Neural cell (in vitro differentiated cells): ENCODE measurements at regions not wholly inside any gene's neighbourhood (a gene's known extent, or its start where the extent isn't known, plus 50 kb on each side); places are given as distances from the start of the nearest gene placed in this dataset.

ENCODE experiments used
- H2AFZ ChIP-seq: fragments of 200-600, 300-800 bp; sonication (generic), shearing (Covaris generic); 2 replicates; pipeline ENCODE4 v1.6.0; 2014; ENCODE audit warnings: low read depth, mild to moderate bottlenecking, antibody characterized with exemption, low read length, moderate library complexity
- H3F3A ChIP-seq: fragments of 200-600 bp; shearing (Covaris generic); 2 replicates; pipeline ENCODE4 v1.6.1; 2016; ENCODE audit warnings: mild to moderate bottlenecking, moderate library complexity, mixed read lengths, antibody characterized with exemption, low read length; ENCODE audit not compliant: insufficient read depth, poor library complexity, severe bottlenecking
- H3K27ac ChIP-seq: fragments of 200-600, 300-800 bp; sonication (generic), shearing (Covaris generic); 2 replicates; pipeline ENCODE4 v1.5.1; 2014; ENCODE audit warnings: mild to moderate bottlenecking, low read length, moderate library complexity
- H3K27me3 ChIP-seq: fragments of 300-800, 200-600 bp; sonication (generic), shearing (Covaris generic); 2 replicates; pipeline ENCODE4 v1.6.0; 2014; ENCODE audit warnings: mild to moderate bottlenecking, low read depth, low read length, moderate library complexity; ENCODE audit not compliant: insufficient read depth
- H3K36me3 ChIP-seq: fragments of 300-800, 200-600 bp; sonication (generic), shearing (Covaris generic); 2 replicates; pipeline ENCODE4 v1.5.1; 2014; ENCODE audit warnings: mild to moderate bottlenecking, antibody characterized with exemption, low read length, moderate library complexity; ENCODE audit not compliant: insufficient read depth
- H3K4me2 ChIP-seq: fragments of 300-800, 200-600 bp; sonication (generic), shearing (Covaris generic); 2 replicates; pipeline ENCODE4 v1.6.0; 2014; ENCODE audit warnings: mild to moderate bottlenecking, low read length
- H3K4me3 ChIP-seq: fragments of 300-800, 200-600 bp; sonication (generic), shearing (Covaris generic); 2 replicates; pipeline ENCODE4 v1.5.1; 2014; ENCODE audit warnings: mild to moderate bottlenecking, low read length, moderate library complexity
- H3K79me2 ChIP-seq: fragments of 200-600 bp; shearing (Covaris generic); replicated peaks from 2 replicates; pipeline ENCODE4 v1.6.0; 2014; ENCODE audit warnings: mild to moderate bottlenecking, low read length, moderate library complexity; ENCODE audit not compliant: insufficient read depth
- H3K9ac ChIP-seq: fragments of 300-800, 200-600 bp; sonication (generic), shearing (Covaris generic); 2 replicates; pipeline ENCODE4 v1.6.1; 2016; ENCODE audit warnings: mild to moderate bottlenecking, low read length, mixed read lengths
- H3K9me2 ChIP-seq: fragments of 200-600 bp; shearing (Covaris generic); 2 replicates; pipeline ENCODE4 v1.6.1; 2016; ENCODE audit warnings: mild to moderate bottlenecking, low read length, mixed read lengths; ENCODE audit not compliant: insufficient read depth
- H3K9me3 ChIP-seq: fragments of 200-600, 300-800 bp; sonication (generic), shearing (Covaris generic); 2 replicates; pipeline ENCODE4 v1.6.1; 2016; ENCODE audit warnings: mild to moderate bottlenecking, mixed run types, low read length, moderate library complexity, mixed read lengths
- H4K20me1 ChIP-seq: fragments of 200-600 bp; shearing (Covaris generic); 2 replicates; pipeline ENCODE4 v1.6.1; 2016; ENCODE audit warnings: mild to moderate bottlenecking, mixed run types; ENCODE audit not compliant: insufficient read depth
- CTCF ChIP-seq: fragments of 450-650 bp; IDR thresholded peaks from 2 replicates; pipeline ENCODE4 v1.5.1; 2014; ENCODE audit warnings: antibody characterized with exemption, mild to moderate bottlenecking, moderate library complexity; ENCODE audit not compliant: poor library complexity, severe bottlenecking
- EP300 ChIP-seq: fragments of 450-650 bp; conservative IDR thresholded peaks from 2 replicates; pipeline ENCODE4 v1.6.1; 2014; ENCODE audit warnings: antibody characterized with exemption, mild to moderate bottlenecking, moderate library complexity; ENCODE audit not compliant: poor library complexity, severe bottlenecking
- EZH2 ChIP-seq: fragments of 200-600, 300-800 bp; shearing (Covaris generic), sonication (generic); IDR thresholded peaks from 2 replicates; pipeline ENCODE4 v1.6.1; 2014; ENCODE audit warnings: antibody characterized with exemption, low read length, borderline replicate concordance, mild to moderate bottlenecking; ENCODE audit not compliant: insufficient read depth, poor library complexity, severe bottlenecking
- MXI1 ChIP-seq: fragments of 450-650 bp; conservative IDR thresholded peaks from 2 replicates; pipeline ENCODE4 v1.6.1; 2014; ENCODE audit warnings: antibody characterized with exemption, mild to moderate bottlenecking; ENCODE audit not compliant: poor library complexity, severe bottlenecking
- POLR2AphosphoS5 ChIP-seq: IDR thresholded peaks from 2 replicates; pipeline ENCODE4 v1.6.1; 2012
- RAD21 ChIP-seq: fragments of 450-650 bp; conservative IDR thresholded peaks from 2 replicates; pipeline ENCODE4 v1.6.1; 2014; ENCODE audit warnings: antibody characterized with exemption, mild to moderate bottlenecking, moderate library complexity
- REST ChIP-seq: IDR thresholded peaks from 2 replicates; pipeline ENCODE4 v1.6.1; 2012; ENCODE audit warnings: borderline replicate concordance
- SMC3 ChIP-seq: fragments of 450-650 bp; conservative IDR thresholded peaks from 2 replicates; pipeline ENCODE4 v1.6.1; 2014; ENCODE audit warnings: antibody characterized with exemption, mild to moderate bottlenecking, moderate library complexity; ENCODE audit not compliant: poor library complexity
- TAF1 ChIP-seq: IDR thresholded peaks from 2 replicates; pipeline ENCODE4 v1.6.1; 2012; ENCODE audit warnings: low read depth

DNA sequence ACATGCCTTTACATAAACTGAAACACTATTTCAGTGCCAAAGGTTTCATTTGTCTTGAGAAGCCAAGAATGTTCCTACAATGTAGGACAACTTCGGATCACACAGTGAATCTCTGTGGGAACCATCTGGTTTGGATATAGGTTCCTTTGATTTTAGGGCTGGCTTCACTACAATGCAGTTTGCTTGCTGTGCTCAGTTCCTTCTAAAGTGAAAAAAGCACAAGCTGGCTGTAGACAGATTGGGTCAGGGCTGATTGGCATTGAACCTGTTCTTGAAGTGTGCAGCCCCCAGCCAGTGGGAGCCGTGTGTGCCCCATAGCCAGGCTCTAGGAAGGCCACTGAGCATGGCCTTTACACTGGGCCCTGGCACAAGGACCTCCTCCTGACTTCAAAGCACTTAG, 167.9 kb upstream of the HNRNPA3 start:
- H3K79me2 ChIP-seq: no peaks in the 10 kb centered on the region
- no peak overlapping the region for H3K4me3 ChIP-seq
- H3K9me2 ChIP-seq: no peaks in the 10 kb centered on the region
- no peaks in the 10 kb centered on the region for H3F3A ChIP-seq
- no peaks in the 10 kb centered on the region for H3K27me3 ChIP-seq
- TF ChIP-seq TAF1 (no peak), RAD21 (no peak), EP300 (no peak), REST (no peak), POLR2AphosphoS5 (no peak), CTCF (no peak), MXI1 (no peak), SMC3 (no peak), EZH2 (no peak)
- no peak overlapping the region for H3K27ac ChIP-seq
- no peak overlapping the region for H2AFZ ChIP-seq
- no peaks in the 10 kb centered on the region for H3K36me3 ChIP-seq
- no peak overlapping the region for H3K9ac ChIP-seq
- no peaks in the 10 kb centered on the region for H4K20me1 ChIP-seq
- no peak overlapping the region for H3K4me2 ChIP-seq
- no peaks in the 10 kb centered on the region for H3K9me3 ChIP-seq

DNA sequence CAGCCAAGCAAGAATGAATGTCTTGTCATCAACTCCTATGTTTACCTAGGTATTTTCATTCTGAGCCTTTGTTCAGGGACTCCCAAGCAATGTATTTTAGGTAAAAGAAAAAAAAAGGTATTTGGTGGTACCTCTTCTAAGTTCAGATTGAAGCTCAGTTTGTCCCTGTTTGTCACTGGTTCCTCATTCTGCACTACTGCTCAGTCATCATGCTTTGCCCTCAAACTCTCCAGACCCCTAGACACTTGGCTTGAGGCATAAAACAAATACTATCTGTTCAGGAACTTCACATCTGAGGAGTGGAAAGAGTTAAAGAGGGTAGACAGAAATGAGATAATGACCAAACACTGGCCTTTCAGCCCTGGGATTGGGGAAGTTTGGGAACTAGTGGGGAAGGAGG, 163.6 kb upstream of the HNRNPA3 start:
- H2AFZ ChIP-seq: no peak overlapping the region
- no peaks in the 10 kb centered on the region for H3K27me3 ChIP-seq
- H3K9me2 ChIP-seq: no peaks in the 10 kb centered on the region
- TF ChIP-seq POLR2AphosphoS5 (no peak), TAF1 (no peak), REST (no peak), CTCF (no peak), SMC3 (no peak), RAD21 (no peak), EP300 (no peak), MXI1 (no peak), EZH2 (no peak)
- H3K79me2 ChIP-seq: no peaks in the 10 kb centered on the region
- no peak overlapping the region for H3K4me2 ChIP-seq
- H3F3A ChIP-seq: no peaks in the 10 kb centered on the region
- no peak overlapping the region for H3K9ac ChIP-seq
- no peak overlapping the region for H3K4me3 ChIP-seq
- H3K27ac ChIP-seq: no peak overlapping the region
- no peaks in the 10 kb centered on the region for H3K9me3 ChIP-seq
- no peaks in the 10 kb centered on the region for H3K36me3 ChIP-seq
- H4K20me1 ChIP-seq: no peaks in the 10 kb centered on the region
